GM21529 (cell line): ENCODE measurements at regions not wholly inside any gene's neighbourhood (a gene's known extent, or its start where the extent isn't known, plus 50 kb on each side); places are given as distances from the start of the nearest gene placed in this dataset.
"Not testable (repeated sequence)": the region's sequence is repeated elsewhere in the genome, so short reads cannot be mapped to it uniquely, and the experiment has no call there.

Experiments
- ATAC-seq: cut with Tn5 transposase; IDR thresholded peaks from one replicate; pipeline ENCODE4 v1.9.1; 2021; ENCODE audit not compliant: unreplicated experiment

- no peak for ATAC-seq
Observed at GRCh38 chr5:106854105-106854687, 816.5 kb downstream of the EFNA5 start.

- ATAC-seq: no peak
Observed at GRCh38 chr5:106853266-106853665, 817.5 kb downstream of the EFNA5 start.

GRCh38 chr5:106849266-106849665, 821.5 kb downstream of the EFNA5 start:
- ATAC-seq: no peak

GRCh38 chr5:106843812-106844416, 826.8 kb downstream of the EFNA5 start:
- ATAC-seq: no peak

- ATAC-seq: no peak
Observed at GRCh38 chr5:106833517-106833916, 837.2 kb downstream of the EFNA5 start.

- ATAC-seq: no peak
Observed at GRCh38 chr5:106827061-106827460, 843.7 kb downstream of the EFNA5 start.

- ATAC-seq: no peak
Observed at GRCh38 chr5:106825374-106825773, 845.4 kb downstream of the EFNA5 start.

GRCh38 chr5:106822851-106823250, 847.9 kb downstream of the EFNA5 start:
- no peak for ATAC-seq

GRCh38 chr5:106818552-106818951, 852.2 kb downstream of the EFNA5 start:
- no peak for ATAC-seq

- no peak for ATAC-seq
Observed at GRCh38 chr5:106814961-106815360, 855.8 kb downstream of the EFNA5 start.

GRCh38 chr5:106801554-106801953, 869.2 kb downstream of the EFNA5 start:
- no peak for ATAC-seq

- ATAC-seq: no peak
Observed at GRCh38 chr5:106797996-106798395, 872.7 kb downstream of the EFNA5 start.

- ATAC-seq: no peak
Observed at GRCh38 chr5:106796081-106796480, 874.7 kb downstream of the EFNA5 start.

GRCh38 chr5:106784846-106785245, 885.9 kb downstream of the EFNA5 start:
- ATAC-seq: no peak

GRCh38 chr5:106780355-106780754, 890.4 kb downstream of the EFNA5 start:
- ATAC-seq: no peak

- not testable (repeated sequence) for ATAC-seq
Observed at GRCh38 chr5:106776515-106776914, 894.2 kb downstream of the EFNA5 start.

GRCh38 chr5:106768392-106768791, 902.3 kb downstream of the EFNA5 start:
- ATAC-seq: no peak

GRCh38 chr5:106766916-106767315, 903.8 kb downstream of the EFNA5 start:
- no peak for ATAC-seq

GRCh38 chr5:106759581-106759980, 911.2 kb downstream of the EFNA5 start:
- ATAC-seq: no peak

- ATAC-seq: no peak
Observed at GRCh38 chr5:106759152-106759551, 911.6 kb downstream of the EFNA5 start.

GRCh38 chr5:106757672-106758071, 913.1 kb downstream of the EFNA5 start:
- no peak for ATAC-seq

- ATAC-seq: no peak
Observed at GRCh38 chr5:106755789-106756188, 914.9 kb downstream of the EFNA5 start.

GRCh38 chr5:106755066-106755465, 915.7 kb downstream of the EFNA5 start:
- ATAC-seq: no peak
